Suppressor macrophage treated with lipopolysaccharide for 4 hours (primary cell): ENCODE measurements at regions not wholly inside any gene's neighbourhood (a gene's known extent, or its start where the extent isn't known, plus 50 kb on each side); places are given as distances from the start of the nearest gene placed in this dataset.

Source experiments
- DNase-seq: peaks from one replicate; pipeline ENCODE4 v3.0.0-alpha.2; 2020

GRCh38 chr7:32126843-32127242 lies 56.6 kb upstream of the PDE1C start:
- DNase-seq = no peak
